Body of pancreas (tissue), 4 donors: ENCODE measurements at regions not wholly inside any gene's neighbourhood (a gene's known extent, or its start where the extent isn't known, plus 50 kb on each side); places are given as distances from the start of the nearest gene placed in this dataset.

ENCODE experiments used
- CTCF ChIP-seq, 7 experiments: fragments of 450-650 bp in 4 of 7; fragments of 200-600 bp in 3 of 7; sonication (generic) in 3 of 7; IDR thresholded peaks; one replicate each; pipeline ENCODE4 v1.5.1; 2016 to 2019; ENCODE audit warnings: antibody characterized with exemption in 7 of 7
- POLR2A ChIP-seq, 3 donors: fragments of 450-650 bp; IDR thresholded peaks; one replicate each; pipeline ENCODE4 v1.6.1; 2016; ENCODE audit warnings: antibody characterized with exemption in 3 of 3, mild to moderate bottlenecking in 2 of 3

DNA sequence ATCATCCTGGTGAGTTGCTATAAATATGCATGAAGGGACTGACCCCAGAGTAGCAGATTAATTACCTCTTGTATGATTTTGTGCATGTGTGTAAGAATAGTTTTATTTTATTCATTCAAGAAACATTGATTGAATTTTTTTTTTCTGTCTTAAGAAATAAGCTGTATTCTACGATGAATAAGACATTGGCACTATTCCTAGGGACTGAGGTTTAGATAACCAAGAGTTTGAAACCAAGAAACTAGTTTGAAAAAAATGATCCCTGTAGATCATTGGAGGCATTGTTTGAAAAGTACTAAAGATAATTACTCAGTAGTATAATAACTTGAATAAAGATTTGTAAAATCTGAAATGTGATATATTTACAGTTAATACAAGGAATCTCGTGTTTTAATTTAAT is 1086.9 kb downstream of the PCDH7 start:
- TF ChIP-seq CTCF (IDR thresholded peaks at IDR 0.05), result no peak
- no peak for TF ChIP-seq POLR2A (IDR thresholded peaks at IDR 0.05)
